ENCODE measurements at regions not wholly inside any gene's neighbourhood (a gene's known extent, or its start where the extent isn't known, plus 50 kb on each side); places are given as distances from the start of the nearest gene placed in this dataset.

GRCh38 chr2:226611196-226611943 lies 188.2 kb downstream of the IRS1 start:
- intact Hi-C loops (cut with DNase I): no loop called here
- no peaks in the 10 kb centered on the region for H3K36me3 ChIP-seq (ENCODE audit: control insufficient read depth in 2 of 3, insufficient read depth in 3 of 3, low read length in 3 of 3)
- H3K4me3 ChIP-seq (ENCODE audit: low read length in 3 of 3): no peak overlapping the region
- DNase-seq (no peak), FAIRE-seq (no peak)
- no peak overlapping the region for H3K9ac ChIP-seq (ENCODE audit: low read length in 3 of 3)
- no peak overlapping the region for H3K27ac ChIP-seq (ENCODE audit: low read depth in 2 of 2, low read length in 2 of 2)
- no peaks in the 10 kb centered on the region for H3K9me3 ChIP-seq (ENCODE audit: control insufficient read depth in 2 of 3, insufficient read depth in 1 of 3, low read length in 3 of 3)
- peaks cover 0 to 10% (median 0%) of the 10 kb centered on the region in 3 donors for H3K4me1 ChIP-seq (ENCODE audit: control insufficient read depth in 2 of 3, insufficient read depth in 2 of 3, low read depth in 1 of 3, low read length in 3 of 3)
- H3K27me3 ChIP-seq (ENCODE audit: control insufficient read depth, insufficient read depth, low read length): no peaks in the 10 kb centered on the region
- TF ChIP-seq CTCF (IDR thresholded peaks at IDR 0.05; ENCODE audit: borderline replicate concordance, extremely low read depth, insufficient read depth): no peak

- Histone ChIP-seq H3K4me1 (ENCODE audit: control insufficient read depth in 2 of 3, insufficient read depth in 2 of 3, low read depth in 1 of 3, low read length in 3 of 3) (peaks cover 0 to 10% (median 0%) of the 10 kb centered on the region in 3 donors), H3K9me3 (ENCODE audit: control insufficient read depth in 2 of 3, insufficient read depth in 1 of 3, low read length in 3 of 3) (no peaks in the 10 kb centered on the region), H3K27me3 (ENCODE audit: control insufficient read depth, insufficient read depth, low read length) (no peaks in the 10 kb centered on the region), H3K4me3 (ENCODE audit: low read length in 3 of 3) (no peak overlapping the region), H3K27ac (ENCODE audit: low read depth in 2 of 2, low read length in 2 of 2) (no peak overlapping the region), H3K36me3 (ENCODE audit: control insufficient read depth in 2 of 3, insufficient read depth in 3 of 3, low read length in 3 of 3) (no peaks in the 10 kb centered on the region), H3K9ac (ENCODE audit: low read length in 3 of 3) (no peak overlapping the region)
- intact Hi-C loops (cut with DNase I): no loop called here
- peak in 1 of 5 donors; percentile 21 for DNase-seq
- TF ChIP-seq CTCF (IDR thresholded peaks at IDR 0.05; ENCODE audit: borderline replicate concordance, extremely low read depth, insufficient read depth): no peak
- no peak for FAIRE-seq
These were observed 190.3 kb downstream of the IRS1 start for GRCh38 chr2:226609366-226609765.

GRCh38 chr2:226608451-226608850 lies 191.2 kb downstream of the IRS1 start:
- FAIRE-seq (no peak), DNase-seq (no peak)
- intact Hi-C loops (cut with DNase I): no loop called here

More at GRCh38 chr2:226608451-226608850, 191.2 kb downstream of the IRS1 start:
- Histone ChIP-seq H3K27ac (ENCODE audit: low read depth in 2 of 2, low read length in 2 of 2) (no peak overlapping the region), H3K27me3 (ENCODE audit: control insufficient read depth, insufficient read depth, low read length) (no peaks in the 10 kb centered on the region), H3K9me3 (ENCODE audit: control insufficient read depth in 2 of 3, insufficient read depth in 1 of 3, low read length in 3 of 3) (no peaks in the 10 kb centered on the region), H3K36me3 (ENCODE audit: control insufficient read depth in 2 of 3, insufficient read depth in 3 of 3, low read length in 3 of 3) (no peaks in the 10 kb centered on the region), H3K9ac (ENCODE audit: low read length in 3 of 3) (no peak overlapping the region), H3K4me1 (ENCODE audit: control insufficient read depth in 2 of 3, insufficient read depth in 2 of 3, low read depth in 1 of 3, low read length in 3 of 3) (peaks cover 0 to 10% (median 0%) of the 10 kb centered on the region in 3 donors), H3K4me3 (ENCODE audit: low read length in 3 of 3) (no peak overlapping the region)
- no peak for TF ChIP-seq CTCF (IDR thresholded peaks at IDR 0.05; ENCODE audit: borderline replicate concordance, extremely low read depth, insufficient read depth)
